ENCODE measurements at regions not wholly inside any gene's neighbourhood (a gene's known extent, or its start where the extent isn't known, plus 50 kb on each side); places are given as distances from the start of the nearest gene placed in this dataset.
"Not testable (repeated sequence)": the region's sequence is repeated elsewhere in the genome, so short reads cannot be mapped to it uniquely, and the experiment has no call there.

DNA sequence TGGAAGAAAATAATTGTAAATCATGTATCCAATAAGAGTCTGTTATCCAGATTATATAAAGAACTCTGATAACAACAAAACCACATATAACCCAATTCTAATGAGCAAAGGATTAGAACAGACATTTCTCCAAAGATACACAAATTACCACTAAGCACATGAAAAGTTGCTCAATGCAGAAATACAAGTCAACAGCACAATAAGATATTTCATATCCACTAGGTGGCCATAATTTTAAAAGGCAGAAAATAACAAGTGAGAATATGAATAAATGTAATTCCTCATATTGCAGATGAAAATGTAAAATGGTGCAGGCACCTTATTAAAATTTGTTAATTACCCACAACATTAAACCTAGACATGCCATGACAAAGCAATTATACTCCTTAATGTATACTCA is 73.9 kb upstream of the ZCCHC13 start:
- H3K4me1 ChIP-seq (ENCODE audit: insufficient read depth, low read length), result peaks cover 4% of the 10 kb centered on the region; the same call in 1 of the 2 replicates
- no peaks in the 10 kb centered on the region for H3K9me3 ChIP-seq (ENCODE audit: insufficient read depth, low read depth, low read length)
- no peaks in the 10 kb centered on the region for H3K27me3 ChIP-seq (ENCODE audit: insufficient read depth, low read length)
- H3K4me3 ChIP-seq (ENCODE audit: low read length), result no peak overlapping the region
- peaks cover 15% of the 10 kb centered on the region; the same call in 1 of the 2 replicates for H3K36me3 ChIP-seq (ENCODE audit: insufficient read depth, low read length)
- no peak overlapping the region for H3K27ac ChIP-seq (ENCODE audit: low read depth, low read length)
- H3K9ac ChIP-seq (ENCODE audit: low read depth, low read length), result no peak overlapping the region

DNA sequence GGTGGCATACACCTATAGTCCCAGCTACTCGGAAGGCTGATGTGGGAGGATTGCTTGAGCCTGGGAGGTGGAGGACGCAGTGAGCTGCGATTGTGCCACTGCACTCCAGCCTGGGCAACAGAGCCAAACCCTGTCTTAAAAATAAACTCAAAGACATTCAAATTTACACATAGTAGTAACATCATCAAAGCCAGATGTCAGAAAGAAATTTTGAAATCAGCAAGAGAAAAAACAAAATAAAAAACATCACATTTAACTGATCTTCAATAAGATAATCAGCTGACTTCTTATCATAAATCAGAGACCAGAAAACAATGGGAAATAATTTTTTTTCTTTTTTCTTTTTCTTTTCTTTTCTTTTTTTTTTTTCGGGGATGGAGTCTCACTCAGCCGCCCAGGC is 78.9 kb upstream of the ZCCHC13 start:
- H3K9me3 ChIP-seq (ENCODE audit: insufficient read depth, low read depth, low read length), result no peaks in the 10 kb centered on the region
- no peaks in the 10 kb centered on the region for H3K27me3 ChIP-seq (ENCODE audit: insufficient read depth, low read length)
- H3K27ac ChIP-seq (ENCODE audit: low read depth, low read length), result no peak overlapping the region
- H3K4me1 ChIP-seq (ENCODE audit: insufficient read depth, low read length), result peaks cover 4% of the 10 kb centered on the region; the same call in 1 of the 2 replicates
- WGBS, result 98% methylated on average over 4 of the region's 5 CpGs
- H3K4me3 ChIP-seq (ENCODE audit: low read length), result no peak overlapping the region
- no peak overlapping the region for H3K9ac ChIP-seq (ENCODE audit: low read depth, low read length)
- H3K36me3 ChIP-seq (ENCODE audit: insufficient read depth, low read length), result peaks cover 32% of the 10 kb centered on the region

DNA sequence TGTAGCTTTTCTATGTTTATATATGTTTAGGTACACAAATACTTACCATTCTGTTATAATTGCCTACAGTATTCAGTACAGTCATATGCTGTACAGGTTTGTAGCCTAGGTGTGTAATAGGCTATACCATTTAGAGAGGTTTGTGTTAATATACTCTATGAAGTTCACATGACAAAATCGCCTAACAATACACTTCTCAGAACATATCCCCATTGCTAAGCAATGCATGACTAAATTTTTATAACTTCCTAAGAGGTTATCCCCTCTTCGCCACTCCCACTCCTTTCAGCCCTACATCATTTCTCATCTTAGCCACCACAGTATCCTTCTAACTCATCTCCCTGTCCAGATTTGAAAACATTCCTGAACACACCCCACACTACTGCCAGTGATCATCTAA is 83.7 kb upstream of the ZCCHC13 start:
- Histone ChIP-seq H3K9me3 (ENCODE audit: insufficient read depth, low read depth, low read length) (no peaks in the 10 kb centered on the region), H3K27ac (ENCODE audit: low read depth, low read length) (no peak overlapping the region), H3K9ac (ENCODE audit: low read depth, low read length) (no peak overlapping the region), H3K4me3 (ENCODE audit: low read length) (no peak overlapping the region), H3K4me1 (ENCODE audit: insufficient read depth, low read length) (no peaks in the 10 kb centered on the region), H3K36me3 (ENCODE audit: insufficient read depth, low read length) (peaks cover 56% of the 10 kb centered on the region), H3K27me3 (ENCODE audit: insufficient read depth, low read length) (no peaks in the 10 kb centered on the region)
- WGBS, result 95% methylated on average over 2 of the region's 2 CpGs

- Histone ChIP-seq H3K36me3 (ENCODE audit: insufficient read depth, low read length) (peaks cover 60% of the 10 kb centered on the region), H3K27me3 (ENCODE audit: insufficient read depth, low read length) (no peaks in the 10 kb centered on the region)
Observed at GRCh38 chrX:74218895-74219294, 85.1 kb upstream of the ZCCHC13 start.

GRCh38 chrX:74216421-74216820 is 87.6 kb upstream of the ZCCHC13 start:
- no peak overlapping the region for H3K4me3 ChIP-seq (ENCODE audit: low read length)
- H3K27me3 ChIP-seq (ENCODE audit: insufficient read depth, low read length), result no peaks in the 10 kb centered on the region
- peaks cover 66% of the 10 kb centered on the region for H3K36me3 ChIP-seq (ENCODE audit: insufficient read depth, low read length)
- H3K9ac ChIP-seq (ENCODE audit: low read depth, low read length), result no peak overlapping the region
- no peak overlapping the region for H3K27ac ChIP-seq (ENCODE audit: low read depth, low read length)
- H3K4me1 ChIP-seq (ENCODE audit: insufficient read depth, low read length), result no peaks in the 10 kb centered on the region
- no peaks in the 10 kb centered on the region for H3K9me3 ChIP-seq (ENCODE audit: insufficient read depth, low read depth, low read length)

More at GRCh38 chrX:74218895-74219294, 85.1 kb upstream of the ZCCHC13 start:
- Histone ChIP-seq H3K9ac (ENCODE audit: low read depth, low read length) (no peak overlapping the region), H3K4me1 (ENCODE audit: insufficient read depth, low read length) (no peaks in the 10 kb centered on the region), H3K27ac (ENCODE audit: low read depth, low read length) (no peak overlapping the region), H3K4me3 (ENCODE audit: low read length) (no peak overlapping the region), H3K9me3 (ENCODE audit: insufficient read depth, low read depth, low read length) (no peaks in the 10 kb centered on the region)
- WGBS, result 99% methylated on average over 1 of the region's 1 CpG

DNA sequence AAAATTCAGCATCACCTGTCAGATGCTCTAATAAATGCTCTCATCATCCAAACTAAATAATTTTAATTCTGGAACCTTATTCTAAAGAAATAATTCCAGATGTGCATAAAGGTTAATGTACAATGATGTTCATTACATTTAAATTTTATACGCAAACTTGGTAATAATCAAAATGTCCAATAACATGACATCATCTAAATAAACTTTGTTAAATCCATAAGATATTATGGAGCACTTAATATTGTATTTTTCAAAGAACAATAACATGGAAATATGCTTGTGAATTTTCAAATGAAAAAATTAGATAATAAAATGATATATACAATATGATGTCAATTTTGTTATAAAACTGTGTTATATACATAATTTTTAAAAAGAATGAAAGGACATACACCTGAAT is 92.1 kb upstream of the ZCCHC13 start:
- no peak overlapping the region for H3K4me3 ChIP-seq (ENCODE audit: low read length)
- H3K27ac ChIP-seq (ENCODE audit: low read depth, low read length), result no peak overlapping the region
- no peaks in the 10 kb centered on the region for H3K4me1 ChIP-seq (ENCODE audit: insufficient read depth, low read length)
- no peak overlapping the region for H3K9ac ChIP-seq (ENCODE audit: low read depth, low read length)
- no peaks in the 10 kb centered on the region for H3K27me3 ChIP-seq (ENCODE audit: insufficient read depth, low read length)
- no CpG with 5 or more reads among the region's 1 CpG for WGBS
- H3K36me3 ChIP-seq (ENCODE audit: insufficient read depth, low read length), result peaks cover 55% of the 10 kb centered on the region
- no peaks in the 10 kb centered on the region; the same call in 1 of the 2 replicates for H3K9me3 ChIP-seq (ENCODE audit: insufficient read depth, low read depth, low read length)

GRCh38 chrX:74207539-74207938 is 96.4 kb upstream of the ZCCHC13 start:
- WGBS, result 93% methylated on average over 3 of the region's 3 CpGs
- Histone ChIP-seq H3K4me1 (ENCODE audit: insufficient read depth, low read length) (no peaks in the 10 kb centered on the region), H3K27me3 (ENCODE audit: insufficient read depth, low read length) (no peaks in the 10 kb centered on the region), H3K27ac (ENCODE audit: low read depth, low read length) (no peak overlapping the region), H3K9me3 (ENCODE audit: insufficient read depth, low read depth, low read length) (no peaks in the 10 kb centered on the region; the same call in 1 of the 2 replicates), H3K36me3 (ENCODE audit: insufficient read depth, low read length) (peaks cover 50% of the 10 kb centered on the region), H3K4me3 (ENCODE audit: low read length) (no peak overlapping the region), H3K9ac (ENCODE audit: low read depth, low read length) (no peak overlapping the region)

DNA sequence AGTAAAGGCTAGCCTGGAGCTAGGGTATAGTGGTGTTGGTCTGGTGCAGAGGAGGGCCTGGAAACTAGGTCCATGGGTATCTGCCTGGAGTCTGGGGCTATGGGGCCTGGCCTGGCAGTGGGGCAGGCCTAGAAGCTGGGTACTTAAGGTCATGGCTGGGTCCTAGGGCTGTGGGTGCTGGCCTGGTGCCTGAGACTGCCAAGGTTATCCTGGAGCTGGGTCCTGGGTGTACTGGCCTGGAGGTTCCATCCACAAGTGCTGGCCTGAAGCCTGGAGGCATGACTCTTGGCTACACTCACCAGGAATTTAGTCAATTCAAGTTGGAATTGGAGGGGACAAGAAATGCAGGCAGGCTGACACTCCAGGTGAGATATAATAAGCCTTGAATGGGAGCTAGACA is 108.4 kb upstream of the ZCCHC13 start:
- Histone ChIP-seq H3K27me3 (ENCODE audit: insufficient read depth, low read length) (no peaks in the 10 kb centered on the region), H3K4me1 (ENCODE audit: insufficient read depth, low read length) (peaks cover 4% of the 10 kb centered on the region; the same call in 1 of the 2 replicates), H3K4me3 (ENCODE audit: low read length) (no peak overlapping the region), H3K9ac (ENCODE audit: low read depth, low read length) (no peak overlapping the region), H3K27ac (ENCODE audit: low read depth, low read length) (no peak overlapping the region), H3K9me3 (ENCODE audit: insufficient read depth, low read depth, low read length) (no peaks in the 10 kb centered on the region), H3K36me3 (ENCODE audit: insufficient read depth, low read length) (0 out of 2 replicates have a peak, but pooled peaks cover 3% of the 10 kb centered on the region)

DNA sequence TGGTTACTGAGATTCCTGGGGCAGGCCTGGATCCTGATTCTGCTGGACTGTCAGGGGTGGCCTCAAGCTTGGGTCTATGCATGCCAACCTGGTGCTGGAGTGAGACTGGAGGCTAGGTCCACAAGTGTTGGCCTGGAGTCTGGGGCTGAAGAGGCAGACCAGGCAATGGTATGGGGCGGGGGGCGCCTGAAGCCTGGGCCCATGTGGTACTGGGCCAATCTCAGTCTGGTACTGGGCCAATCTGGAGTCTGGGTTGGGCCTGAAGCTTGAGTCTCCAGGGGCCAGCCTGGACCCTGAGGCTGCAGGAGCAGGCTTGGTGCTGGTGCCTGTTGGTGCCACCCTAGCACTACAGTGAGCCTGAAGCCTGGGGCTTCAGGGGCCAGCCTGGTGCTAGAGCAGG is 108.9 kb upstream of the ZCCHC13 start:
- WGBS, result 91% methylated on average over 2 of the region's 2 CpGs
- Histone ChIP-seq H3K4me1 (ENCODE audit: insufficient read depth, low read length) (peaks cover 4% of the 10 kb centered on the region; the same call in 1 of the 2 replicates), H3K36me3 (ENCODE audit: insufficient read depth, low read length) (0 out of 2 replicates have a peak, but pooled peaks cover 3% of the 10 kb centered on the region)

DNA sequence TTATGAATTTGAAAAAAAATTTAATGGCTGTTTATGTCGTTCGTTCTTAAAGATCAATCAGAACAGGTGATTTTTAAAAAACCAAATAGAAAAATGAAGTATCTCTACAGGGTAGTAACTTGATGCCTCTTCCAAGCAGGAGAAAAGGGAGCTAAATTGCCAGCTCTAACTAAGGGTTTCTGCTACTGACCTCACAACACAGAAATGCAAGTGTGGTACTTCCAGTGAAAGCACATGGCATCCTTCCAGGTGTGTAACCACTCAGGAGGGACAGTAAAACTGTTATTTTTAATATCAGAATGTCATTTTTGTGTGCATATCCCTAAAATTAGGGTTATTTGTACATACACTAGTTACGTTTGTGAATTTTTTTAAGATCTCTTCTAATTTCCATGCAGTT is 116.8 kb upstream of the ZCCHC13 start:
- WGBS, result 91% methylated on average over 2 of the region's 3 CpGs
- H3K36me3 ChIP-seq (ENCODE audit: insufficient read depth, low read length), result no peaks in the 10 kb centered on the region
- H3K9me3 ChIP-seq (ENCODE audit: insufficient read depth, low read depth, low read length), result no peaks in the 10 kb centered on the region
- H3K27ac ChIP-seq (ENCODE audit: low read depth, low read length), result no peak overlapping the region
- H3K9ac ChIP-seq (ENCODE audit: low read depth, low read length), result no peak overlapping the region
- H3K4me3 ChIP-seq (ENCODE audit: low read length), result no peak overlapping the region
- H3K27me3 ChIP-seq (ENCODE audit: insufficient read depth, low read length), result no peaks in the 10 kb centered on the region
- H3K4me1 ChIP-seq (ENCODE audit: insufficient read depth, low read length), result peaks cover 4% of the 10 kb centered on the region; the same call in 1 of the 2 replicates

More for the DNA sequence above, 108.9 kb upstream of the ZCCHC13 start:
- Histone ChIP-seq H3K9me3 (ENCODE audit: insufficient read depth, low read depth, low read length) (no peaks in the 10 kb centered on the region), H3K27me3 (ENCODE audit: insufficient read depth, low read length) (no peaks in the 10 kb centered on the region), H3K9ac (ENCODE audit: low read depth, low read length) (no peak overlapping the region), H3K4me3 (ENCODE audit: low read length) (no peak overlapping the region), H3K27ac (ENCODE audit: low read depth, low read length) (no peak overlapping the region)

- not testable (repeated sequence) for H3K4me3 ChIP-seq (ENCODE audit: low read length); H3K36me3 ChIP-seq (ENCODE audit: insufficient read depth, low read length); H3K9ac ChIP-seq (ENCODE audit: low read depth, low read length); H3K27ac ChIP-seq (ENCODE audit: low read depth, low read length); H3K9me3 ChIP-seq (ENCODE audit: insufficient read depth, low read depth, low read length); H3K27me3 ChIP-seq (ENCODE audit: insufficient read depth, low read length)
- H3K4me1 ChIP-seq (ENCODE audit: insufficient read depth, low read length), result peaks cover 13% of the 10 kb centered on the region; the same call in 1 of the 2 replicates
- WGBS, result 92% methylated on average over 2 of the region's 4 CpGs
Observed at GRCh38 chrX:74183047-74183446, 120.9 kb upstream of the ZCCHC13 start.

GRCh38 chrX:74181976-74182375 is 122.0 kb upstream of the ZCCHC13 start:
- not testable (repeated sequence) for H3K36me3 ChIP-seq (ENCODE audit: insufficient read depth, low read length); H3K27ac ChIP-seq (ENCODE audit: low read depth, low read length); H3K27me3 ChIP-seq (ENCODE audit: insufficient read depth, low read length); H3K9me3 ChIP-seq (ENCODE audit: insufficient read depth, low read depth, low read length); H3K4me3 ChIP-seq (ENCODE audit: low read length); H3K9ac ChIP-seq (ENCODE audit: low read depth, low read length)
- 94% methylated on average over 6 of the region's 6 CpGs for WGBS
- peaks cover 13% of the 10 kb centered on the region; the same call in 1 of the 2 replicates for H3K4me1 ChIP-seq (ENCODE audit: insufficient read depth, low read length)
